IMR-90 (cell line): ENCODE measurements at regions not wholly inside any gene's neighbourhood (a gene's known extent, or its start where the extent isn't known, plus 50 kb on each side); places are given as distances from the start of the nearest gene placed in this dataset.
A peak's percentile ranks its signal among the peaks of the same experiment; 100 is the strongest.
"Not testable (repeated sequence)": the region's sequence is repeated elsewhere in the genome, so short reads cannot be mapped to it uniquely, and the experiment has no call there.

Source experiments
- ATAC-seq: fragments of 200-7000 bp; cut with Tn5 transposase; 2 replicates; pipeline ENCODE4 v1.9.1; 2020; ENCODE audit warnings: low read depth, mild to moderate bottlenecking, moderate library complexity
- BruUV-seq: library from RNA; stranded (reverse); fragments of 400-500 nt; replicated peaks from 2 replicates; lab custom pipeline; 2021; lab: Mats Ljungman, UMichigan
- CTCF ChIA-PET: fragments of 300-600 bp; formaldehyde crosslinking; extraction: SDS; loops from one replicate; lab custom pipeline; 2021; ENCODE audit warnings: antibody characterized with exemption; lab: Yijun Ruan, JAX
- POLR2A ChIA-PET: fragments of 300-600 bp; sonication (Branson Sonifier 250); formaldehyde crosslinking; loops from one replicate; lab custom pipeline; 2022; ENCODE audit warnings: antibody characterized with exemption; ENCODE audit not compliant: unreplicated experiment; lab: Charles Lee
- DNase-seq: peaks from one replicate; pipeline ENCODE4 v3.0.0; 2013
- H2AFZ ChIP-seq: replicated peaks from 2 replicates; pipeline ENCODE3; 2013; ENCODE audit warnings: low read length, mild to moderate bottlenecking; ENCODE audit not compliant: poor library complexity
- H2AK5ac ChIP-seq: 2 replicates; pipeline ENCODE4 v1.6.1; 2013; ENCODE audit warnings: low read depth, low read length, inconsistent platforms
- H2AK9ac ChIP-seq: replicated peaks from 2 replicates; pipeline ENCODE3; 2013; ENCODE audit warnings: mild to moderate bottlenecking, low read depth, low read length, moderate library complexity; ENCODE audit not compliant: poor library complexity
- H2BK120ac ChIP-seq: 2 replicates; pipeline ENCODE4 v1.6.1; 2013; ENCODE audit warnings: low read depth, low read length, inconsistent platforms
- H2BK15ac ChIP-seq: 3 replicates; pipeline ENCODE4 v1.6.1; 2013; ENCODE audit warnings: low read depth, low read length, inconsistent platforms
- H2BK20ac ChIP-seq: 2 replicates; pipeline ENCODE4 v1.6.1; 2013; ENCODE audit warnings: low read depth, mild to moderate bottlenecking, inconsistent platforms, low read length, moderate library complexity
- H2BK5ac ChIP-seq: 2 replicates; pipeline ENCODE4 v1.6.1; 2013; ENCODE audit warnings: mild to moderate bottlenecking, low read depth, low read length, inconsistent platforms; ENCODE audit not compliant: poor library complexity, severe bottlenecking
- H3K14ac ChIP-seq: replicated peaks from 2 replicates; pipeline ENCODE4 v1.6.1; 2013; ENCODE audit warnings: low read depth, low read length, inconsistent platforms
- H3K18ac ChIP-seq: 2 replicates; pipeline ENCODE4 v1.6.1; 2013; ENCODE audit warnings: low read depth, low read length, control low read depth
- H3K23ac ChIP-seq: 2 replicates; pipeline ENCODE4 v1.6.1; 2013; ENCODE audit warnings: low read depth, low read length, inconsistent platforms
- H3K27ac ChIP-seq: 2 replicates; pipeline ENCODE4 v1.5.1; 2013; ENCODE audit warnings: mild to moderate bottlenecking, control low read depth, low read length; ENCODE audit not compliant: insufficient read depth
- H3K27me3 ChIP-seq: 2 replicates; pipeline ENCODE4 v1.6.1; 2013; ENCODE audit warnings: low read length; ENCODE audit not compliant: control insufficient read depth, insufficient read depth
- H3K36me3 ChIP-seq: 2 replicates; pipeline ENCODE4 v1.6.1; 2013; ENCODE audit warnings: low read length, mixed read lengths; ENCODE audit not compliant: control insufficient read depth, insufficient read depth
- H3K4ac ChIP-seq: 2 replicates; pipeline ENCODE4 v1.6.1; 2013; ENCODE audit warnings: low read depth, low read length, inconsistent platforms
- H3K4me1 ChIP-seq: 2 replicates; pipeline ENCODE4 v1.6.1; 2013; ENCODE audit warnings: low read length, mixed read lengths; ENCODE audit not compliant: control insufficient read depth, insufficient read depth
- H3K4me2 ChIP-seq: 2 replicates; pipeline ENCODE4 v1.6.1; 2013; ENCODE audit warnings: low read depth, mild to moderate bottlenecking, control low read depth, low read length, moderate library complexity
- H3K4me3 ChIP-seq: 2 replicates; pipeline ENCODE4 v1.5.1; 2013; ENCODE audit warnings: low read depth, mild to moderate bottlenecking, control low read depth, low read length, moderate library complexity; ENCODE audit not compliant: insufficient read depth
- H3K56ac ChIP-seq: 2 replicates; pipeline ENCODE4 v1.6.1; 2013; ENCODE audit warnings: low read length, inconsistent platforms; ENCODE audit not compliant: insufficient read depth; ENCODE audit errors: extremely low read depth
- H3K79me1 ChIP-seq, 2 experiments: 2 replicates each; pipeline ENCODE4 v1.6.1; 2013; ENCODE audit warnings: low read length in 2 of 2, inconsistent platforms in 1 of 2, low read depth in 1 of 2
- H3K9ac ChIP-seq: 2 replicates; pipeline ENCODE4 v1.6.1; 2013; ENCODE audit warnings: low read depth, low read length, control low read depth
- H3K9me1 ChIP-seq: 2 replicates; pipeline ENCODE4 v1.6.1; 2013; ENCODE audit warnings: low read length, inconsistent platforms; ENCODE audit not compliant: insufficient read depth
- H3K9me3 ChIP-seq: 2 replicates; pipeline ENCODE4 v1.6.1; 2013; ENCODE audit warnings: low read length; ENCODE audit not compliant: control insufficient read depth, insufficient read depth
- H4K20me1 ChIP-seq: 2 replicates; pipeline ENCODE4 v1.6.1; 2013; ENCODE audit warnings: low read length, inconsistent platforms; ENCODE audit not compliant: insufficient read depth
- H4K5ac ChIP-seq: 2 replicates; pipeline ENCODE4 v1.6.1; 2013; ENCODE audit warnings: mild to moderate bottlenecking, low read depth, low read length, control low read depth
- H4K8ac ChIP-seq, 2 experiments: 2 replicates each; pipeline ENCODE4 v1.6.1; 2013; ENCODE audit warnings: low read depth in 2 of 2, low read length in 2 of 2, control low read depth in 1 of 2, inconsistent platforms in 1 of 2
- H4K91ac ChIP-seq: 2 replicates; pipeline ENCODE4 v1.6.1; 2013; ENCODE audit warnings: low read depth, low read length, inconsistent platforms; ENCODE audit not compliant: insufficient read depth
- RAD21 ChIP-seq: IDR thresholded peaks from 2 replicates; pipeline ENCODE4 v1.6.1; 2012; ENCODE audit warnings: low read length, improper control_type of control experiment
- SMC3 ChIP-seq: fragments of 150-350 bp; IDR thresholded peaks from 2 replicates; pipeline ENCODE4 v1.6.1; 2016; ENCODE audit warnings: low read depth, mild to moderate bottlenecking, antibody characterized with exemption, low read length, moderate library complexity
- WGBS, 2 experiments: methylation state at CpG; one replicate each; pipeline versions ENCODE4 v1.1.5 to v1.1.7; 2013; ENCODE audit warnings: missing lambda C conversion rate in 2 of 2; ENCODE audit not compliant: insufficient read length in 1 of 2; ENCODE audit errors: extremely low coverage in 2 of 2; 5-methylcytosine and 5-hydroxymethylcytosine counted together
- dilution Hi-C: fragments of 300-500 bp; cut with HindIII; formaldehyde crosslinking; loops from one replicate; pipeline ENCODE4 v1.14.3; 2018; ENCODE audit warnings: low sequenced_read_pairs; ENCODE audit not compliant: unreplicated experiment
- in situ Hi-C: fragments of 300-500 bp; cut with MboI; formaldehyde crosslinking; loops from 3 replicates; pipeline ENCODE4 v1.14.3; 2019; ENCODE audit warnings: low sequenced_read_pairs, inconsistent platforms, mixed read lengths
- intact Hi-C: fragments of 100-400 bp; cut with micrococcal nuclease; formaldehyde crosslinking; loops from 2 replicates; pipeline ENCODE4 v1.10.0; 2022
- TF ChIP-seq, protein P1 (sequence below): conservative IDR thresholded peaks from 2 replicates; pipeline ENCODE4 v1.5.1; 2012; ENCODE audit warnings: mild to moderate bottlenecking, low read depth, low read length, improper control_type of control experiment

DNA sequence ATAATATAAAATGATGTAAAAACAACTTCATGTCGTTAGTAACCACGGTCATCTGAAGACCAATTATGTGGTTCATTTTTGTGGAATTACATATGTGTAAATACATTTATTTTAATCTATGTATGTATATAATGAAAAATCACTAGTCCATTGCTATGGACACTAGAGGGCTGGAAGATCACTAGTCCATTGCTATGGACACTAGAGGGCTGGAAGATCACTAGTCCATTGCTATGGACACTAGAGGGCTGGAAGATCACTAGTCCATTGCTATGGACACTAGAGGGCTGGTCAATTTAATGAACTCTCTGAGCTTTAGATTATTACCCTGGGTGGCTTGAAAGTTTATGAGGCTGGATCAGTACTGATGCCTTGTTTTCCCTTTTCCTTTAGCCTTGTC is 474.5 kb downstream of the CD109 start:
- H3K27ac ChIP-seq: peak overlapping the region; percentile 63; the same call in 1 of the 2 replicates
- H3K4ac ChIP-seq: peak overlapping the region; percentile 44; the same call in 1 of the 2 replicates
- peak overlapping the region; percentile 93 for H4K5ac ChIP-seq
- H2BK5ac ChIP-seq: peak overlapping the region; percentile 92
- peak overlapping the region; percentile 35; the same call in 1 of the 3 replicates for H2BK15ac ChIP-seq
- H4K91ac ChIP-seq: peak overlapping the region; percentile 72
- H3K36me3 ChIP-seq, DNase-seq, H2AFZ ChIP-seq, in situ Hi-C loops, H2AK9ac ChIP-seq, H4K20me1 ChIP-seq, BruUV-seq, H3K9me1 ChIP-seq, H3K27me3 ChIP-seq, H3K4me3 ChIP-seq, dilution Hi-C loops, H3K79me1 ChIP-seq, H3K9ac ChIP-seq, H3K4me1 ChIP-seq, H3K9me3 ChIP-seq, H2AK5ac ChIP-seq: not testable (repeated sequence)
- peak overlapping the region; percentile 83 for H3K14ac ChIP-seq
- H3K18ac ChIP-seq: peak overlapping the region; percentile 100
- WGBS, 2 experiments: no CpG with 5 or more reads among the region's 2 CpGs
- H4K8ac ChIP-seq: peak overlapping the region; percentile 53 to 82; a peak in 3 of 4 replicates
- H3K56ac ChIP-seq: peak overlapping the region; percentile 47
- H3K23ac ChIP-seq: peak overlapping the region; percentile 94; the same call in 1 of the 2 replicates
- H2BK20ac ChIP-seq: peak overlapping the region; percentile 96
- intact Hi-C loops: loop anchor here (2.0 to 5.0 kb wide), 4 partner anchors 80 to 1036 kb away; partner anchors contain the start of gene COL12A1
- ATAC-seq: peak; percentile 78
- H2BK120ac ChIP-seq: peak overlapping the region; percentile 91
- ChIA-PET POLR2A (interaction anchor here (0.5 to 1.4 kb wide), 5 partner anchors 36 to 1035 kb away, joined by 3 to 4 read pairs (median 3); partner anchors contain the start of gene COL12A1), CTCF (interaction anchor here (0.6 to 1.7 kb wide), 9 partner anchors 15 to 415 kb away, joined by 3 to 11 read pairs (median 3); no protein-coding TSS in a partner anchor)
- TF ChIP-seq, protein P1, sequence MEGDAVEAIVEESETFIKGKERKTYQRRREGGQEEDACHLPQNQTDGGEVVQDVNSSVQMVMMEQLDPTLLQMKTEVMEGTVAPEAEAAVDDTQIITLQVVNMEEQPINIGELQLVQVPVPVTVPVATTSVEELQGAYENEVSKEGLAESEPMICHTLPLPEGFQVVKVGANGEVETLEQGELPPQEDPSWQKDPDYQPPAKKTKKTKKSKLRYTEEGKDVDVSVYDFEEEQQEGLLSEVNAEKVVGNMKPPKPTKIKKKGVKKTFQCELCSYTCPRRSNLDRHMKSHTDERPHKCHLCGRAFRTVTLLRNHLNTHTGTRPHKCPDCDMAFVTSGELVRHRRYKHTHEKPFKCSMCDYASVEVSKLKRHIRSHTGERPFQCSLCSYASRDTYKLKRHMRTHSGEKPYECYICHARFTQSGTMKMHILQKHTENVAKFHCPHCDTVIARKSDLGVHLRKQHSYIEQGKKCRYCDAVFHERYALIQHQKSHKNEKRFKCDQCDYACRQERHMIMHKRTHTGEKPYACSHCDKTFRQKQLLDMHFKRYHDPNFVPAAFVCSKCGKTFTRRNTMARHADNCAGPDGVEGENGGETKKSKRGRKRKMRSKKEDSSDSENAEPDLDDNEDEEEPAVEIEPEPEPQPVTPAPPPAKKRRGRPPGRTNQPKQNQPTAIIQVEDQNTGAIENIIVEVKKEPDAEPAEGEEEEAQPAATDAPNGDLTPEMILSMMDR: peak; percentile 58
- TF ChIP-seq RAD21: peak; percentile 28; the same call in 1 of the 2 replicates
- TF ChIP-seq SMC3: 0 out of 2 replicates have a peak, but pooled peaks have one; percentile 17
- H3K4me2 ChIP-seq: peak overlapping the region; percentile 39; the same call in 1 of the 2 replicates
